ENCODE measurements at regions not wholly inside any gene's neighbourhood (a gene's known extent, or its start where the extent isn't known, plus 50 kb on each side); places are given as distances from the start of the nearest gene placed in this dataset.

GRCh38 chrX:69305333-69306062, 140.2 kb upstream of the PJA1 start:
- no peak for DNase-seq (ENCODE audit: low read depth)

- DNase-seq (ENCODE audit: low read depth) = no peak
Measured at GRCh38 chrX:69303231-69303630, 138.0 kb upstream of the PJA1 start.

- no peak for DNase-seq (ENCODE audit: low read depth)
Measured at GRCh38 chrX:69299951-69300714, 134.9 kb upstream of the PJA1 start.

GRCh38 chrX:69299285-69299684, 134.0 kb upstream of the PJA1 start:
- DNase-seq (ENCODE audit: low read depth) = no peak

GRCh38 chrX:69298466-69299140, 133.3 kb upstream of the PJA1 start:
- no peak for DNase-seq (ENCODE audit: low read depth)

- DNase-seq (ENCODE audit: low read depth) = no peak
Measured at GRCh38 chrX:69297506-69297905, 132.3 kb upstream of the PJA1 start.

- no peak for DNase-seq (ENCODE audit: low read depth)
Measured at GRCh38 chrX:69293776-69294601, 128.7 kb upstream of the PJA1 start.

- no peak for DNase-seq (ENCODE audit: low read depth)
Measured at GRCh38 chrX:69291116-69291515, 125.9 kb upstream of the PJA1 start.

GRCh38 chrX:69290292-69290691, 125.0 kb upstream of the PJA1 start:
- no peak for DNase-seq (ENCODE audit: low read depth)

- no peak for DNase-seq (ENCODE audit: low read depth)
Measured at GRCh38 chrX:69289793-69290123, 124.5 kb upstream of the PJA1 start.

- no peak for DNase-seq (ENCODE audit: low read depth)
Measured at GRCh38 chrX:69289046-69289792, 124.0 kb upstream of the PJA1 start.

- no peak for DNase-seq (ENCODE audit: low read depth)
Measured at GRCh38 chrX:69287095-69287494, 121.8 kb upstream of the PJA1 start.

GRCh38 chrX:69286565-69286906, 121.3 kb upstream of the PJA1 start:
- no peak for DNase-seq (ENCODE audit: low read depth)

- DNase-seq (ENCODE audit: low read depth) = peak; percentile 49
Measured at GRCh38 chrX:69285881-69286564, 120.8 kb upstream of the PJA1 start.

GRCh38 chrX:69285401-69285877, 120.2 kb upstream of the PJA1 start:
- DNase-seq (ENCODE audit: low read depth) = no peak

GRCh38 chrX:69284491-69284890, 119.2 kb upstream of the PJA1 start:
- DNase-seq (ENCODE audit: low read depth) = no peak

- DNase-seq (ENCODE audit: low read depth) = no peak
Measured at GRCh38 chrX:69282893-69283690, 117.8 kb upstream of the PJA1 start.

- DNase-seq (ENCODE audit: low read depth) = no peak
Measured at GRCh38 chrX:69280933-69281332, 115.7 kb upstream of the PJA1 start.

GRCh38 chrX:69279234-69279633, 114.0 kb upstream of the PJA1 start:
- DNase-seq (ENCODE audit: low read depth) = no peak

- DNase-seq (ENCODE audit: low read depth) = no peak
Measured at GRCh38 chrX:69278031-69278687, 112.9 kb upstream of the PJA1 start.

All from activated T-cell treated with anti-CD3 and anti-CD28 coated beads for 1 hour (primary cell).